HFFc6 (cell line): ENCODE measurements at regions not wholly inside any gene's neighbourhood (a gene's known extent, or its start where the extent isn't known, plus 50 kb on each side); places are given as distances from the start of the nearest gene placed in this dataset.

Source experiments
- DNase-seq: peaks from one replicate; pipeline ENCODE4 v3.0.0-alpha.2; 2018
- H3K27ac Mint-ChIP-seq: 2 replicates; pipeline ENCODE4 v1.8.0; 2020; ENCODE audit warnings: mild to moderate bottlenecking, mixed read lengths
- H3K27me3 Mint-ChIP-seq: 2 replicates; pipeline ENCODE4 v1.8.0; 2021; ENCODE audit warnings: mild to moderate bottlenecking, moderate library complexity, mixed read lengths; ENCODE audit not compliant: insufficient read depth
- H3K36me3 Mint-ChIP-seq: 2 replicates; pipeline ENCODE4 v1.8.0; 2021; ENCODE audit warnings: low read depth, mixed read lengths
- H3K4me1 Mint-ChIP-seq: 2 replicates; pipeline ENCODE4 v1.8.0; 2020; ENCODE audit warnings: low read depth, mixed read lengths
- H3K4me3 Mint-ChIP-seq: 2 replicates; pipeline ENCODE4 v1.8.0; 2020; ENCODE audit warnings: mild to moderate bottlenecking, moderate library complexity, mixed read lengths
- H3K9me3 Mint-ChIP-seq: 2 replicates; pipeline ENCODE4 v1.8.0; 2020; ENCODE audit warnings: mild to moderate bottlenecking, mixed read lengths
- TF ChIP-seq, protein P1 (sequence below): fragments of 200-600 bp; sonication (generic); IDR thresholded peaks from 2 replicates; pipeline ENCODE4 v1.5.0; 2021; ENCODE audit warnings: antibody characterized with exemption, mild to moderate bottlenecking

DNA sequence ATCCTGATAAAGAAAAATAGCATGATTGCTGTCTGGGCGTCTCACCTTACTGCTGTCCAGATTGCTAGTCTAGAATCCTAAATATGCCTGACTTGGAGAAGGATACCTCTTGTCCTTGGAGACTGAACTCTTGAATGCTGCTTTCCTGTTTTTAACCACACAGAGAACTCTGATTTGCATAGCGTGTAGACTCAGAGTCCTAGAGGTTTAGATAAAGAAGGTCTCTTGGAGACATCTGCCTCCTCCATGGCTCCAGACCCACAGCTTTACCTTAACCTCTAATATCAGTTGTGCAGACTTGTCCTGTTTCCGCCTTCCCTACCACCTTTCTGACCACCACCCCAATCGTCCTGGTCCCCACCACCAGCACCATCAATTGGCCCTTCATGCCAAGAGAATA lies 292.6 kb upstream of the CYRIA start:
- TF ChIP-seq, protein P1, sequence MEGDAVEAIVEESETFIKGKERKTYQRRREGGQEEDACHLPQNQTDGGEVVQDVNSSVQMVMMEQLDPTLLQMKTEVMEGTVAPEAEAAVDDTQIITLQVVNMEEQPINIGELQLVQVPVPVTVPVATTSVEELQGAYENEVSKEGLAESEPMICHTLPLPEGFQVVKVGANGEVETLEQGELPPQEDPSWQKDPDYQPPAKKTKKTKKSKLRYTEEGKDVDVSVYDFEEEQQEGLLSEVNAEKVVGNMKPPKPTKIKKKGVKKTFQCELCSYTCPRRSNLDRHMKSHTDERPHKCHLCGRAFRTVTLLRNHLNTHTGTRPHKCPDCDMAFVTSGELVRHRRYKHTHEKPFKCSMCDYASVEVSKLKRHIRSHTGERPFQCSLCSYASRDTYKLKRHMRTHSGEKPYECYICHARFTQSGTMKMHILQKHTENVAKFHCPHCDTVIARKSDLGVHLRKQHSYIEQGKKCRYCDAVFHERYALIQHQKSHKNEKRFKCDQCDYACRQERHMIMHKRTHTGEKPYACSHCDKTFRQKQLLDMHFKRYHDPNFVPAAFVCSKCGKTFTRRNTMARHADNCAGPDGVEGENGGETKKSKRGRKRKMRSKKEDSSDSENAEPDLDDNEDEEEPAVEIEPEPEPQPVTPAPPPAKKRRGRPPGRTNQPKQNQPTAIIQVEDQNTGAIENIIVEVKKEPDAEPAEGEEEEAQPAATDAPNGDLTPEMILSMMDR = no peak
- no peak overlapping the region for H3K4me3 Mint-ChIP-seq
- H3K4me1 Mint-ChIP-seq = no peaks in the 10 kb centered on the region
- H3K27ac Mint-ChIP-seq = no peak overlapping the region
- H3K27me3 Mint-ChIP-seq = no peaks in the 10 kb centered on the region; the same call in 1 of the 2 replicates
- peaks cover 58% of the 10 kb centered on the region for H3K9me3 Mint-ChIP-seq
- no peak for DNase-seq
- H3K36me3 Mint-ChIP-seq = no peaks in the 10 kb centered on the region

DNA sequence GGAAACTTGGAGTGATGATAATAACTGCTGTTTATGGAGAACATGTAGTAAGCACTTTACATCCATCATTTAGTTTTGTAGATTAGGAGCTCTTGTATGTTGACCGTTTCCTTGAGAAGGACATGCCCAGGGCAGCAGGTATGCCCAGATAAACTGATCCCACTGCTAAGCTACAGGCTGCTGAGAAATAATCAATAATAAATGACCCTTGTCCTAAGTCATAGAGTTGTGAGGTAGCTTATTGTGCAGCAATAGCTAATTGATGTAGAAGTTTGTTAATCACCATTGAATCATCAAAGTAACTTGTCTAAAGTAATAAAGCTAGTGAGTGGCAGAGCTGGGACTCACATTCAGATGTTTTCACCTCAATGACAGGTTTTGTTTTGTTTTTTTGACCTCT lies 287.2 kb upstream of the CYRIA start:
- H3K4me1 Mint-ChIP-seq = no peaks in the 10 kb centered on the region
- TF ChIP-seq, protein P1 = no peak
- DNase-seq = no peak
- no peak overlapping the region for H3K27ac Mint-ChIP-seq
- H3K9me3 Mint-ChIP-seq = peaks cover 58% of the 10 kb centered on the region
- H3K27me3 Mint-ChIP-seq = no peaks in the 10 kb centered on the region; the same call in 1 of the 2 replicates
- H3K4me3 Mint-ChIP-seq = no peak overlapping the region
- H3K36me3 Mint-ChIP-seq = no peaks in the 10 kb centered on the region

DNA sequence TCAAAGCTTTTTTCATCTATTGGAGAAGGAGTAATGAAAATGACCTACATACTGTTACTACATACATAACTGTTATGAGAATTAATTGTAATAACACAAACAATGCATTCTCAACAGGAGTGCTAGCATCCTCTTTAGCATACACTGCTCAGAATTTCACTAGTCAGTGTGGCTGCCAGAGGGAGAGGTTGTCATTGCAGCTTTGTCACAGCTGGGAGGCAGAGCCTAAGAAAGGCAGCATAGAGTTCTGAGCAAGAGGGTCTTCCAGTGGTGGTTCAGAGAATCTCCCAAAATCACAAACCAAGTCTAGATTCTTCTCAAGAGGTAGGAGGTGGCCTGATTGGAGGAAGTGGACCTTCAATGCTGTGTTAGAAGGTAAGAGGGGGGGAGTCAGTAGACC lies 286.7 kb upstream of the CYRIA start:
- TF ChIP-seq, protein P1 = no peak
- H3K4me3 Mint-ChIP-seq = no peak overlapping the region
- no peaks in the 10 kb centered on the region; the same call in 1 of the 2 replicates for H3K27me3 Mint-ChIP-seq
- no peaks in the 10 kb centered on the region for H3K4me1 Mint-ChIP-seq
- H3K27ac Mint-ChIP-seq = no peak overlapping the region
- no peaks in the 10 kb centered on the region for H3K36me3 Mint-ChIP-seq
- DNase-seq = no peak
- peaks cover 56% of the 10 kb centered on the region for H3K9me3 Mint-ChIP-seq

DNA sequence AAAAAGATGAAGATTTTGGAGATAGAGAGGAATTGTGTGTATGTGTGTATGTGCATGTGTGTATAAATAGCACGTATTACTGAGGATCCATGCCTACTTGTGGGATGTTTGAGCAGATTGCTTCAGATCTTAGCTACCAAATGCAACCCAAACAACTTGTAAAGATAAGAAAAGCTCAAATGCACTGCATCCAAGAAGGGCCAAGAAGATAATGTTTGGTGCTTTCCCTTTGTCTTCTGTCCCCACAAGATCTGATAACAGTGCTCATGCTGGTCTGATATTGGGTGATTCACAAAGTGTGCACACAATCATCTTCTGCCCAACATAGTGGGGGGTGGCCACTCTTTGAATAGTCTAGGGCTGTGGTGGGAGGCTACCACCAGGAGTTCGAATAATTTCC lies 284.8 kb upstream of the CYRIA start:
- H3K4me1 Mint-ChIP-seq = no peaks in the 10 kb centered on the region
- H3K27me3 Mint-ChIP-seq = no peaks in the 10 kb centered on the region; the same call in 1 of the 2 replicates
- no peak overlapping the region for H3K4me3 Mint-ChIP-seq
- H3K9me3 Mint-ChIP-seq = peaks cover 62% of the 10 kb centered on the region
- DNase-seq = no peak
- TF ChIP-seq, protein P1 = no peak
- no peaks in the 10 kb centered on the region for H3K36me3 Mint-ChIP-seq
- H3K27ac Mint-ChIP-seq = no peak overlapping the region

DNA sequence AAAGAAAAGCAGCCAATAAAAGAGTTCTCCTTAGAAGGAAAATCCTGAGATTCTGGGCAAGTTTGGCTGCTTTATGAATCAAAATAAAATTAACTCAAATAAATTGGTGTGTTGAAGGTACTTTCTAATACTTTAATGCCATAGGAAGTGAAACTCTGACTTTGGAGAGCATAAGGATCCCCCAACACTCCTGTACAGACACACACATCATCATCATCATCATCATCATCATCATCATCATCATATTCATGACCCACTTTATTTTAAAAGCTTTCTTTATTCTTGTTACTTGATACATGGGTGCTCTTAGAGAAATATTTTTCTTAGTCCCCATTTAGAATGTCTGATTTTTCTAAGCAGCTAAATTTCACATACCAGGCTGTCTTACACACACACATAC lies 283.1 kb upstream of the CYRIA start:
- Mint-ChIP-seq H3K4me1 (no peaks in the 10 kb centered on the region), H3K36me3 (no peaks in the 10 kb centered on the region), H3K4me3 (no peak overlapping the region), H3K27ac (no peak overlapping the region), H3K9me3 (peaks cover 55% of the 10 kb centered on the region), H3K27me3 (no peaks in the 10 kb centered on the region; the same call in 1 of the 2 replicates)
- DNase-seq = no peak
- TF ChIP-seq, protein P1 = no peak

DNA sequence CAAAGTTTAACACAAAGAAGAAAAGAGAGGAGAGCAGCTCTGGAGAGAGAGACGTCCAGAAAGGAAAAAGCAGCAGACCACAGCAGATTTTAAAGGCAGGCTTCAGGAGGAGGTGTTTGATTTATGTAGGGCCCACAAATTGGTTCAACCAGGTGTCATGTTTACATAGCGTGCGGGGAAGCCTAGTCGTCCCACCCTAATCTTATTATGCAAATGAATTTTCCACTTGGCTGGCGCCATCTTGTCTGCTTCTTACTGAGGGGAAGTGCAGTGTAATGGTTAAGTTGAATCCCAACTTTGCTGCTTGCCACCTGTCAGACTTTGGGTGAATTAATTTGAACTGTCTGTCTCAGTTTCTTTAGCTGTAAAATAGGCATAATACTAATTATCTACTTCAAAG lies 282.4 kb upstream of the CYRIA start:
- H3K4me1 Mint-ChIP-seq = no peaks in the 10 kb centered on the region
- DNase-seq = no peak
- TF ChIP-seq, protein P1 = no peak
- H3K9me3 Mint-ChIP-seq = peaks cover 52% of the 10 kb centered on the region
- no peaks in the 10 kb centered on the region for H3K36me3 Mint-ChIP-seq
- H3K27me3 Mint-ChIP-seq = no peaks in the 10 kb centered on the region; the same call in 1 of the 2 replicates
- H3K27ac Mint-ChIP-seq = no peak overlapping the region
- no peak overlapping the region for H3K4me3 Mint-ChIP-seq
